AG04450 (cell line): ENCODE measurements at regions not wholly inside any gene's neighbourhood (a gene's known extent, or its start where the extent isn't known, plus 50 kb on each side); places are given as distances from the start of the nearest gene placed in this dataset.

Experiments used
- CTCF ChIA-PET: fragments of 300-600, 350-600 bp; formaldehyde crosslinking; extraction: SDS; loops from one replicate; lab custom pipeline; 2022; ENCODE audit warnings: antibody characterized with exemption, inconsistent platforms; lab: Charles Lee
- POLR2A ChIA-PET: fragments of 350-600 bp; formaldehyde crosslinking; extraction: SDS; loops from one replicate; lab custom pipeline; 2021; ENCODE audit warnings: antibody characterized with exemption, inconsistent platforms; lab: Yijun Ruan, JAX
- DNase-seq: peaks from one replicate; pipeline ENCODE4 v3.0.0-alpha.2; 2011; ENCODE audit warnings: low read depth, low spot score
- H3K27ac ChIP-seq: one replicate; pipeline ENCODE4 v1.5.1; 2012; ENCODE audit warnings: low read depth, low read length, control low read depth
- H3K27me3 ChIP-seq: one replicate; pipeline ENCODE4 v1.6.0; 2012; ENCODE audit warnings: low read length; ENCODE audit not compliant: control insufficient read depth, insufficient read depth
- H3K4me3 ChIP-seq: 2 replicates; pipeline ENCODE4 v1.5.1; 2011; ENCODE audit warnings: mild to moderate bottlenecking, low read depth, low read length, control low read depth
- H3K9me3 ChIP-seq: 2 replicates; pipeline ENCODE4 v1.5.1; 2012; ENCODE audit warnings: low read length; ENCODE audit not compliant: control insufficient read depth, insufficient read depth
- CTCF ChIP-seq: IDR thresholded peaks from 2 replicates; pipeline ENCODE4 v1.5.1; 2011; ENCODE audit warnings: low read depth, low read length, control low read depth, inconsistent platforms

DNA sequence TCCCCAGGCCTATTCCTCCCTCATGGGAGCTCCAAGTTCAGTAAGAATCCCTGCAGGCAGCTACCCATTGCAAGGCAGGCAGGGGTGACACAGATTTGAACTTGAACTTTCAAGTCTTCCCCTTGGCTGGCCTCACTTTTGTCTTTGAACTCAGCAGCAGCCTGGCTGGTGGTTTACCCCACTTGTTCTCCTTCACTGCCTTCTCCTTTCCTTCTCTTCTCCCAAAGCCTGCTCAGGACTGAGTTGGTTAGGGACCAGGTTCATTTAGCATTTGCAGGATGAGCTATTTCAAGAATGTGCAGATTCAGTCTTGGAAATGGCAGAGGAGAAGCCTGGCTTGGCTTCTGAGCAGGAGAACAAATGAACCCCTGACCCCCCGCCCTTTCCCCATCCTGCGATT, 67.7 kb upstream of the TBX3 start:
- no peak overlapping the region for H3K4me3 ChIP-seq
- no peaks in the 10 kb centered on the region for H3K27me3 ChIP-seq
- TF ChIP-seq CTCF: no peak
- CTCF ChIA-PET: no interaction called here
- POLR2A ChIA-PET: interaction anchor here (0.7 kb wide), 1 partner anchor 67 kb away, joined by 3 read pairs; no protein-coding TSS in a partner anchor
- H3K27ac ChIP-seq: no peak overlapping the region
- no peaks in the 10 kb centered on the region for H3K9me3 ChIP-seq
- DNase-seq: no peak

- DNase-seq: no peak
- ChIA-PET CTCF (no interaction called here), POLR2A (interaction anchor here (0.7 kb wide), 1 partner anchor 66 kb away, joined by 3 read pairs; no protein-coding TSS in a partner anchor)
- Histone ChIP-seq H3K4me3 (no peak overlapping the region), H3K9me3 (no peaks in the 10 kb centered on the region), H3K27me3 (no peaks in the 10 kb centered on the region), H3K27ac (no peak overlapping the region)
- no peak for TF ChIP-seq CTCF
These were observed 66.9 kb upstream of the TBX3 start for GRCh38 chr12:114750917-114751316.

DNA sequence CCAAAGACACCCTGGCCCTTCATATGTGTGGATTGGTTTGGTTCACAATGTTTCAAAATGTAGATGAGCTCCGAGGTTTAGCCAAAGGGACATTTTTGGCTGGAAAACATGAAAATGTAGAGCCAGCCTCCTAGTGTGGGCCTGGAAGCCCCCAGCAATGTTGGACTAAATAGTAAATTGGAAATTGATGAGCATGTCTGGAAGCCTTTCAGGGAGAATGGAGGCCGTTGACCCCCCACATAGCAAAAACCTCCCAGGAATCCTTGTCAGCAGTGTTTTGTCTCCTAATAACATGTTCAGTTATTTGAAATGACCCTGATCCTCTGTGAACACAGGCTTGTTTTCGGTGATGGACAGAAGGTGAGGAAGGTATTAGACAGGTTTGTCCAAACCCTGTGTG, 65.1 kb upstream of the TBX3 start:
- POLR2A ChIA-PET: no interaction called here
- no peak for TF ChIP-seq CTCF
- CTCF ChIA-PET: no interaction called here
- Histone ChIP-seq H3K9me3 (no peaks in the 10 kb centered on the region), H3K4me3 (no peak overlapping the region), H3K27ac (no peak overlapping the region), H3K27me3 (no peaks in the 10 kb centered on the region)
- DNase-seq: no peak

DNA sequence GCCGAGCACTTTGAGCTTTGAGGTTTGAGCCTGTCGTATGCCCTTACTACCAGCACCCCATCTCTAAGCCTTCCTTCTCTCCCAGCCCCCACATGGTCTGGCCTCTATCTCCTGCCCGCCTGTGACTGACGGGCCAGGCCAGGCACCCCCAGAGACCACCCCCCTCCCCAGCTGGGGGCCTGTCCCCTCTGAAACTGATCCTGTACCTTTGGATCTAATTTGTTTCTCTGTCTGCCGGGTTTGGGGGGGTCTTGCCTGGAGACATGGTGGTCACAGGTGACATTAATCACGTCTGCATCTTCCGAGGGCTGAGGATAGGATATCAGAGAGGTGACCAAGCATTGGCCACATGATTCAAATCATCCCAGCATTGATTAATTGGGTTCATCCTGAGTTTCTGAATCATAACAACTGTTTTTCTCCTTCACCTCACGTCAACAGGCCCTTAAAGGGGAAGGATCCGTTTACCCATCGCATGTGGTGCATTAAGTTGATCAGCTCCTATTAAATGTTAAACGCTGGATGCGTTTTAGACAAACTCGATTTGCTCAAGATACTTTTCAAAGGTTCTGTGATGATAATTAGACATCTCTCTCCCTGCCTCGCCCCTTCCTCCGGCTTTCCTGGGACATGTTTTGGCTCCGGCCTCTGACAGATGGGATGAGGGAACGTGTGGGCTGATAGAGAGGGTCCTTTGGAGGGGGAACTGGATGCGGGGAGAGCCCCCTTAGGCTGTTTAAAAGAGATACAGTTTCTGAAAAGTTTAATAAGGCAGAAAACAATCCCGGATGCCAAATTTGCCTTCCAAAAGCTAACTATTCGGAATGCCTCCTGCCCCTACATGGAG, 63.3 kb upstream of the TBX3 start:
- peak overlapping the region; percentile 79 for H3K27ac ChIP-seq
- H3K9me3 ChIP-seq: no peaks in the 10 kb centered on the region; the same call in 1 of the 2 replicates
- ChIA-PET POLR2A (interaction anchor here (0.8 to 3.7 kb wide), 4 partner anchors 29 to 77 kb away, joined by 3 to 47 read pairs (median 6); partner anchors contain the start of gene TBX3), CTCF (interaction anchor here (0.6 to 1.5 kb wide), 7 partner anchors 10 to 420 kb away, joined by 3 to 13 read pairs (median 3); partner anchors contain the start of gene TBX3)
- H3K4me3 ChIP-seq: no peak overlapping the region
- no peak for TF ChIP-seq CTCF
- no peaks in the 10 kb centered on the region for H3K27me3 ChIP-seq
- DNase-seq: no peak
